AG10803 (cell line): ENCODE measurements at regions not wholly inside any gene's neighbourhood (a gene's known extent, or its start where the extent isn't known, plus 50 kb on each side); places are given as distances from the start of the nearest gene placed in this dataset.

ENCODE experiments used
- DNase-seq: peaks from one replicate; pipeline ENCODE4 v3.0.0; 2010; ENCODE audit warnings: low read depth
- H3K4me3 ChIP-seq: 2 replicates; pipeline ENCODE4 v1.5.1; 2011; ENCODE audit warnings: mild to moderate bottlenecking, low read length, control low read depth
- CTCF ChIP-seq: conservative IDR thresholded peaks from 2 replicates; pipeline ENCODE4 v1.5.1; 2011; ENCODE audit warnings: mild to moderate bottlenecking, low read length, control low read depth, inconsistent platforms

DNA sequence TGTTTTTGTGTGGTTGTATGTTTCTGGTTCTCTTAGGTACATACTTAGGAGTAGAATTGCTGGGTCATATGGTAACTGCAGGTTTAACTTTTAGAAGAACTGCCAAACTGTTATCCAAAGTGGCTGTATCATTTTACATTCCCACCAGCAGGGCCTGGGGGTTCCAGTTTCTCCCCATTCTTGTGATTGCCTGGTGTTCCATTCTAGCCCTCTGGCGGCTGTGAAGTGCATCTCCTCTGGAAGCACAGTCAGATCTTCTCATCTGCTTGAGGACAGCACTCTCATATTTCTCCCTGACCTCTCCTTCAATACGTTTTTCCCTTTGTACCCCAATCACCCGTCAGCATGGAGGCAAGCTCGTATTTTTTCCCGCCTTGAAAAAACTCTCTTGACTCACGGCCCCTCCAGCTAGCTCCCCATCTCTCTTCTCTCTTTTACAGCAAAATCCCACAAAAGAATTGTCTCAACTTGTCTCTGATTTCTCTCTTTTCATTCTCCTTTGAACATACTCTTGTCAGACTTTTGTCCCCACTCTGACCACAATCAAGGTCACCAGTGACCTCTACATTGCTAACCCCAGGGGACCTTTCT lies 56.8 kb upstream of the THY1 start:
- peak; percentile 79 for TF ChIP-seq CTCF
- H3K4me3 ChIP-seq, result no peak overlapping the region
- DNase-seq, result peak; percentile 55

DNA sequence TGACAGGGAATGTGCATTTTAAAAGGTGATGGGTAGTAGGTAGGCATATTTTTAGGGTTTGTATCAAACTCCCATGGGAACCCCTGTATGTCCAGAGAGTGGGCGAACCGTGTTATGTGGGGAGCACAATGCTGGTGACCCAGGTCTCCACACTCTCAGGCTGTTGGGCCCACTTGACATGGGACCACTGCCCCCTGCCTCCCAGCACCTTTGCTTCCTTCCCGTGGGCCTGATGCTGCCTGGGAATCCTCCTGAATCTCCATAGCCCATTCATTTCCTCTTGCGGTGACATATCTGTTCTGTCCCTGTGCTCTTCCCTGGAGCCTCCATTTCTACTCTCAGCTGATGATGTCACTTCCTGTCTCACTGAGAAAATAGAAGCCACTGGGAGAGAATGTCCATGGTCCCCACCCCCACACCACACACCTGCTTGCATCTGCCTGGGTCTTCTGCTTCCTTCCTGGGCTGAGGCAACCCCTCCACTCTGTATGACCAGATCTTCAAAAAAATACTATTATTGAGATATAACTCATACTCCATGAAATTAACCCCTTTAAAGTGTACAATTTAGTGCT lies 55.8 kb upstream of the THY1 start:
- no peak for TF ChIP-seq CTCF
- DNase-seq, result no peak
- no peak overlapping the region for H3K4me3 ChIP-seq

- no peak for DNase-seq
- H3K4me3 ChIP-seq, result no peak overlapping the region
- no peak for TF ChIP-seq CTCF
These were observed 53.8 kb upstream of the THY1 start for GRCh38 chr11:119476666-119477331.

DNA sequence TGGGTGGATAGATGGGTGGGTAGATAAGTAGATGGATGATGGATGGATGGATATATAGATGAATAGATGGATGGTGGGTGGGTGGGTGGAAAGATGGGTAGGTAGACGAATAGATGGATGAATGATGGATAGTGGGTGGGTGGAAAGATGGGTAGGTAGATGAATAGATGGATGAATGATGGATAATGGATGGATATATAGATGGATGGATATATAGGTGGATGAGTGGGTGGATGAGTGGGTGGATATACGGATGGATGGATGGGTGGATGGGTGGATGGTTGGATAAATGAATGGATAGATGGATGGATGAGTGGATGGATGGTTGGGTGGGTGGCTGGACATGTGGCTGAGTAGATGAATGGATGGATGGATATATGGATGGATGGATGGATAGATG lies 53.1 kb upstream of the THY1 start:
- H3K4me3 ChIP-seq, result no peak overlapping the region
- no peak for TF ChIP-seq CTCF
- no peak for DNase-seq

DNA sequence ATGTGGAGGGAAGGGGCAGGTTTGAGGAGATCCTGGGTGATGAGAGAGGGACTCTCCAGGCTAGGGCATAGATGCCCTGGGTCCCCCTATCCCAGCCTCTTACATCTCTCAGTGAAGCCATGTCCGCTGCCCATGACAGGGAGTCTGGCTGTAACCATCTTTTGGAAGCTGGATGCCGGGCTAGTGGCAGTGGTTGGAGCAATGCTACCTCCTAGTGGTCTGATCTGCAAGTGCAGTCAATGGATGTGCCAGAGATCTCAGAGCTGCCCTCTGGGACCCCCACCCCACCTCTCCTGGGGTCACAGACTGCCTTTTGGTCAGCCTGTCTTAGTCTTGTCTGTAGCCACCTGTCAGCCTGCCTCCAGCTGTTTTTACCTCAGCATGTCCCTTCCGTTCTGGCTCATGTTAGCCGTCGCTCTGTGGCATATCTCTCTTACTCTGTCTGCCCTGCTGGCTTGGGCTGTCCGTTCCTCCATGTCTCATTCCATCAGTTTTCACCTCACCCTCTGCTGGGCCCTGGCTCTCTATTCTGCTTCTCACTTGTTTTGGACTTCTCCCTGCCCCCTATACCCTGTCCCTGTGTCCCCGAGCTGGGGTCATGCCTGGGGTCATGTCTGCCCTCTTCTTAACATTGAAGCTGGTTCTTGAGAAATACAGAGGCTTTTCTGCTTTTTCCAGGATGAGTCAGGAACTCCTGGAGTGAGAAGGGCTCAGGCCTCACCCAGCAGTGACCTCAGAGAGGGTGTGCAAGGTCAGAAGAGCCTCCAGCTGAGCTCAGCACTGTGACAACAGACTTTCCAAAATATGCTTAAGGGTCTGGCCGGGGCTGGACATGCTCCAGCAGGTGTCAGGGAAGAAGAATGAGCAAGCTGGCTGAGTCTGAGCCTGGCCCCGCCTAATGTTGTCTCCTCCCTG lies 52.0 kb upstream of the THY1 start:
- no peak overlapping the region for H3K4me3 ChIP-seq
- TF ChIP-seq CTCF, result peak; percentile 99
- DNase-seq, result peak; percentile 80

DNA sequence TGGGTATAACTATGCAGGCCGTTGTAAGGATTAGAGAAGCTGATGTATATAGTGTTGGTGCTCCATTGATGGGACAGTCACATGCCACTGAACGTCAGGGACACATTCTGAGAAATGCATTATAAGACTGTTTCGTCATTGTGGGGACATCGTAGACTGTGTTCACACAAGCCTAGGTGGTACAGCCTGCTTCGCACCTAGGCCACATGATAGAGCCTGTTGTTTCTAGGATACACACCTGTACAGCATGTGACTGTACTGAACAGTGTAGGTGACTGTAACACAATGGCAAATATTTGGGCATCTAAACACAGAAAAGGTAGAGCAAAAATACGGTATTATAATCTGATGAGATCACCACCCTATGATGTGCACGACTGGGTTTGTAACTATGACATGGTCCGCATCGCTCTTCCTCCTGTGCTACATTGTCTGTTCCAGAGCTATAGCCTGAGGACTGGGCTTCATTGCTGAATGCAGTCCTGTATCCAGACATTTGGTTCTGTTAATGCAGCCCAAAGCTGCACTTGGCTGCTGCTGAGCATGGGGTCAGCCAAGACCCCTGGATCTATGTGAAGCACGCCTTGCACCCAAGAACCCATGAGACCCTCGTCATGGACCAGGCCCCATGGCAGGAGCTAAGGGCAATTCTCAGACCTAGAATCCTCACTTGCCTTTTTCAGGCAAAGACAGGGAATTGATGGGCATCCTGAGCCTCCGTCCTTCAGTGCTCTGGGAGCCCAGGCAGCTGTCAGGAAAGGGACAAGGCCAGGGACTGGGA lies 51.1 kb upstream of the THY1 start:
- no peak for DNase-seq
- no peak overlapping the region for H3K4me3 ChIP-seq
- TF ChIP-seq CTCF, result no peak
